Adrenal gland (tissue), 9 donors: ENCODE measurements at regions not wholly inside any gene's neighbourhood (a gene's known extent, or its start where the extent isn't known, plus 50 kb on each side); places are given as distances from the start of the nearest gene placed in this dataset.

Source experiments
- DNase-seq, 7 donors: peaks; one replicate each; pipeline ENCODE4 v3.0.0-alpha.2; 2019 to 2020
- H3K27ac ChIP-seq, 5 donors: fragments of 200-600 bp; sonication (generic) in 4 of 5; 1 replicate in 3 of 5; 2 replicates in 2 of 5; pipeline versions ENCODE4 v1.5.1 to v1.8.0; 2016 to 2020; ENCODE audit warnings: mild to moderate bottlenecking in 1 of 5
- H3K27me3 ChIP-seq: fragments of 200-600 bp; 2 replicates; pipeline ENCODE4 v1.8.0; 2021
- H3K36me3 ChIP-seq, 2 donors: fragments of 200-600 bp; replicated peaks in 1 of 2; 1 replicate in 1 of 2; 2 replicates in 1 of 2; pipeline versions ENCODE4 v1.5.1 to v1.8.0; 2018 to 2022
- H3K4me1 ChIP-seq, 2 donors: fragments of 200-600 bp; replicated peaks in 1 of 2; 1 replicate in 1 of 2; 2 replicates in 1 of 2; pipeline versions ENCODE4 v1.5.1 to v1.8.0; 2018 to 2021
- H3K4me3 ChIP-seq, 4 donors: fragments of 200-600 bp; sonication (generic) in 3 of 4; one replicate each; pipeline ENCODE4 v1.5.1; 2016 to 2018
- H3K9me3 ChIP-seq, 3 donors: fragments of 200-600 bp; sonication (generic) in 1 of 3; replicated peaks in 1 of 3; 1 replicate in 2 of 3; 2 replicates in 1 of 3; pipeline versions ENCODE4 v1.5.1 to v1.8.0; 2016 to 2021
- POLR2A ChIP-seq, 2 donors: fragments of 450-650 bp; IDR thresholded peaks; one replicate each; pipeline ENCODE4 v1.6.1; 2017; ENCODE audit warnings: antibody characterized with exemption in 2 of 2, mild to moderate bottlenecking in 2 of 2, moderate library complexity in 1 of 2
- WGBS, 4 donors: extraction: QIAGEN DNeasy Blood & Tissue Kit in 2 of 4; methylation state at CpG; one replicate each; pipeline versions ENCODE4 v1.1.5 to v1.1.7; 2013 to 2017; 5-methylcytosine and 5-hydroxymethylcytosine counted together
- intact Hi-C, 2 donors: fragments of 100-400 bp; cut with DNase I; formaldehyde crosslinking; loops; one replicate each; pipeline versions ENCODE4 v1.14.1 to v1.15.0; 2022 to 2023
- TF ChIP-seq, protein P1 (sequence below), 6 experiments: fragments of 450-650 bp in 4 of 6; fragments of 200-600 bp in 2 of 6; sonication (generic) in 1 of 6; IDR thresholded peaks; 1 replicate in 5 of 6; 2 replicates in 1 of 6; pipeline versions ENCODE4 v1.5.1 to v1.8.0; 2016 to 2021; ENCODE audit warnings: antibody characterized with exemption in 6 of 6, mild to moderate bottlenecking in 2 of 6, moderate library complexity in 1 of 6
- donor health status: healthy with polysubstance abuse.
- donor health status: Bipolar disorder and iron deficiency.
- donor health status: DM: yes; HTN: yes; CAD: no.
- donor health status: DM: no; HTN: no; CAD: no.
- donor health status: DM: no; HTN: no; CAD: no.

DNA sequence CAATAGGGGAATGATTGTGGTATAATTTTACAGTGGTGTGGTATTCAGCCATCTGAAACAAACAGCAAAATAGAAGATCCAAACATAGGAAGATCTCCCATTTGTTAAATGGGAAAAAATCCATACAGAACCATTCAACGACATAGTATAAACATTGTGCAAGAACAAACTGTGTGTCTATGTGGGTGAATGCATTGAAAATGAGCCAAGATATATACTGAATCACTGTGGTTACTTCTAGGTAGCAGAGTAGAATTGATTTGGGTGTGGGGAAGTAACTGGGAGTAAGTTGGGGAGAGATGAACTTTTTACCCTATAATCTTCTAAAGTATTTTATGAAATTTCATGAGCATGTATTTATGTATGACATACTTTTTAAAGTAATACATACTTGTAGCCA is 123.1 kb upstream of the UMPS start:
- intact Hi-C loops = no loop called here
- H3K9me3 ChIP-seq = no peaks in the 10 kb centered on the region
- no peak overlapping the region for H3K4me3 ChIP-seq
- H3K27me3 ChIP-seq = no peaks in the 10 kb centered on the region
- H3K27ac ChIP-seq = no peak overlapping the region
- peaks cover 0 to 8% of the 10 kb centered on the region in 2 donors for H3K4me1 ChIP-seq
- no peak for DNase-seq
- WGBS, 4 donors = 60 to 74% (median 67%) methylated on average over 1 of the region's 1 CpG
- TF ChIP-seq, protein P1, sequence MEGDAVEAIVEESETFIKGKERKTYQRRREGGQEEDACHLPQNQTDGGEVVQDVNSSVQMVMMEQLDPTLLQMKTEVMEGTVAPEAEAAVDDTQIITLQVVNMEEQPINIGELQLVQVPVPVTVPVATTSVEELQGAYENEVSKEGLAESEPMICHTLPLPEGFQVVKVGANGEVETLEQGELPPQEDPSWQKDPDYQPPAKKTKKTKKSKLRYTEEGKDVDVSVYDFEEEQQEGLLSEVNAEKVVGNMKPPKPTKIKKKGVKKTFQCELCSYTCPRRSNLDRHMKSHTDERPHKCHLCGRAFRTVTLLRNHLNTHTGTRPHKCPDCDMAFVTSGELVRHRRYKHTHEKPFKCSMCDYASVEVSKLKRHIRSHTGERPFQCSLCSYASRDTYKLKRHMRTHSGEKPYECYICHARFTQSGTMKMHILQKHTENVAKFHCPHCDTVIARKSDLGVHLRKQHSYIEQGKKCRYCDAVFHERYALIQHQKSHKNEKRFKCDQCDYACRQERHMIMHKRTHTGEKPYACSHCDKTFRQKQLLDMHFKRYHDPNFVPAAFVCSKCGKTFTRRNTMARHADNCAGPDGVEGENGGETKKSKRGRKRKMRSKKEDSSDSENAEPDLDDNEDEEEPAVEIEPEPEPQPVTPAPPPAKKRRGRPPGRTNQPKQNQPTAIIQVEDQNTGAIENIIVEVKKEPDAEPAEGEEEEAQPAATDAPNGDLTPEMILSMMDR (IDR thresholded peaks at IDR 0.05) = no peak
- no peak for TF ChIP-seq POLR2A (IDR thresholded peaks at IDR 0.05)
- no peaks in the 10 kb centered on the region for H3K36me3 ChIP-seq

DNA sequence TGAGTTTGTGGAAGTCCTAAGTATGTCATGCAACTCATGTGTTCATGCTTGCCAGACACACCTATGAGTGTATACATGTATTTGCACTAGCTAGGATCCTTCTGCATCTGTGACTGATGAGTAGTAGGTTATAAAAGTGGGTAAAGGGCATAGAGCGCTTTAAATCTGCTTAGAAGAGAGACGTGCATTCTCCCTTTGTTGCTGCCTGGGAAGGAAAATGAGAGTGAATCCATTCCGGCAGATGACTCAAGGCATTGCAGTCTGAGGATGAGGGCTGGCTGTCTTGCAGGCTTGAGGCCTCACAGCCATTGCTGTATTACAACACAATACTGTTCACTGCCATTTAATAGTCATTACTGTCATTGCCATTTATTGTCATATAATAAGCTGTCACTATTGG is 120.8 kb upstream of the UMPS start:
- peak in 2 of 7 donors; percentile 19 to 25 for DNase-seq
- H3K36me3 ChIP-seq = no peaks in the 10 kb centered on the region
- H3K4me3 ChIP-seq = no peak overlapping the region
- no peaks in the 10 kb centered on the region for H3K9me3 ChIP-seq
- intact Hi-C loops = no loop called here
- no peak overlapping the region for H3K27ac ChIP-seq
- H3K4me1 ChIP-seq = peaks cover 0 to 8% of the 10 kb centered on the region in 2 donors
- H3K27me3 ChIP-seq = no peaks in the 10 kb centered on the region
- TF ChIP-seq POLR2A (IDR thresholded peaks at IDR 0.05) = no peak
- TF ChIP-seq, protein P1 (IDR thresholded peaks at IDR 0.05) = no peak
- WGBS, 4 donors = 67 to 83% (median 82%) methylated on average over 3 of the region's 3 CpGs

DNA sequence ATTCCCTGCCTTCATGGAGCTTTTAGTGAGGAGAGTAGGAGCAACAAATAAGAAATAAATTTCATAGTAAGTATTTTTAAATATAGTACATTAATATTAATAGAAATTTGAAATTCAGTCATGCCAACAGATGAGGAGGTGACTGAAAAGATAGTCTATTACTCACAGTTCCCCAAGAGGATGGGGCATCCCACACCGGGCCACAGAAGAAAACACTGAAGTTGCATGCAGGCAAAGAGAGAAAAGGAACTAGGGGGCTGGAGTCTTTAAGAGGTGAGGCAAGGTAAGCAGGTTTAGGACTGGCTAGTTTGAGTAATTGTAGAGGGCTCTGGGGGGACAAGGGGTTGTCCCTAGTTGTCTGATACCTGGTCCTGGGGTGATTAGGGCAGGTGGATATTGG is 120.1 kb upstream of the UMPS start:
- no peak overlapping the region for H3K27ac ChIP-seq
- intact Hi-C loops = no loop called here
- H3K4me1 ChIP-seq = peaks cover 0 to 8% of the 10 kb centered on the region in 2 donors
- H3K4me3 ChIP-seq = no peak overlapping the region
- TF ChIP-seq, protein P1 (IDR thresholded peaks at IDR 0.05) = no peak
- no peak for TF ChIP-seq POLR2A (IDR thresholded peaks at IDR 0.05)
- DNase-seq = no peak
- WGBS, 4 donors = 85 to 93% (median 90%) methylated on average over 1 of the region's 1 CpG
- no peaks in the 10 kb centered on the region for H3K27me3 ChIP-seq
- no peaks in the 10 kb centered on the region for H3K36me3 ChIP-seq
- H3K9me3 ChIP-seq = no peaks in the 10 kb centered on the region

DNA sequence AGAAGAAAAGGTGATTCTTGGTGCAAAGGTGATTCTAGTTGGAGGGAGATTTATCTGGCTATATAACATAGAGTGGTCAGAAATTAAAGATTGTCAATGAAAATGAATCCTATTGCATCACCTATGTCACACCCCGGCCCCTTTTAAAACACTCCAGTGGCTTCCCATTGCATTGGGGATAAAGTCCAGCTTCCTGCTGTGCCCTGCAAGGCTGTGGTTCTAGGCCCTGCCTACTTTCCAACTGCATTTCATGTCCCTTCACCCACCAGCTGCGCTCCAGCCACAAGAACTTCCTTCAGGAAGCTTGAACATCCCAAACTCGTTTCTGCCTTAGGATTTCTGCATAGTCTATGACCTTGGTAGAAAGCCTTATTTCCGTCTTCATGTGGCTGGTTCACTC is 118.7 kb upstream of the UMPS start:
- no peak for DNase-seq
- peaks cover 0 to 2% of the 10 kb centered on the region in 2 donors for H3K4me1 ChIP-seq
- no peaks in the 10 kb centered on the region for H3K36me3 ChIP-seq
- no peak overlapping the region for H3K27ac ChIP-seq
- TF ChIP-seq, protein P1 (IDR thresholded peaks at IDR 0.05) = no peak
- no peak for TF ChIP-seq POLR2A (IDR thresholded peaks at IDR 0.05)
- H3K9me3 ChIP-seq = no peaks in the 10 kb centered on the region
- 54 to 72% (median 70%) methylated on average over 3 to 4 of the region's 4 CpGs for whole genome bisulfite sequencing, 4 donors
- no peak overlapping the region for H3K4me3 ChIP-seq
- intact Hi-C loops = no loop called here
- H3K27me3 ChIP-seq = no peaks in the 10 kb centered on the region
